ENCODE measurements at regions not wholly inside any gene's neighbourhood (a gene's known extent, or its start where the extent isn't known, plus 50 kb on each side); places are given as distances from the start of the nearest gene placed in this dataset.

DNA sequence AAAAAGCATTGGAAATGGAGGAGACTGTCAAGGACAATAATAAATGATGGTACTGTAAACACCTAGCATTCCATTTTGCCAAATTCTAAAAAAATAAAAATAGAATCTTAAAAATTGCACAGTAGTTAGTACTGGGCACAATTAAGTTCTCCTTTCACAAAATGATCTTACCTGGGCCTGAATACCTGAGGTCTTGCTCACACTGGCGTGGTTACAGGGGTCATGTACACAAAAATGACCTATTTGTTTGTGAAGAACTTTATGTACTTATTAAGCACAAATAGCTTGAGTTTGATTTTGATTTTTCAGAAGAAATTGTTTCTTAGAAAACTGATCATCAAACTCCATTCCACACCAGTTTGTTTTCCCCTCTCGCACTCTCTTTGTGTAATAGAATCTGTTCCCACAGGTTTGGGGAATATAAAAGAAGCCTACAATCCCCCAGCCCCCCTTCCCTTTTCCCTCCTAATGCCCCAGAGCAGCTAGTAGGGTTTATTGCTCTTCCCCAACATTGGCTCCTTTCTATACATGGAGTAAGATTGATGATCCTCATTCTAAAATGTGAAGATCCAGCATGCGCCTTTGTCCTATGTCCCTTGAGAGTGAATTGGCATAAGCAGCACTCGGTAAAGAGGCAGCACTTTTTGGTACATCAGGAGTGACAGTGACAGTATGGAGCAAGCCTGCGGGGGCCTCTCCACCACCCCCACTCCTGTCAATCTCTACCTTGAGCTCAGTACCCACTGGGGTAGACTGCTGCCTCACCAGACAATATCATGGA lies 204.3 kb downstream of the ASCL1 start:
- DNase-seq (ENCODE audit: extremely low read depth in 1 of 4, low spot score in 3 of 4): no peak
- Histone ChIP-seq H3K4me1 (replicated peaks in 1 of 2; ENCODE audit: control insufficient read depth in 2 of 2, insufficient read depth in 2 of 2, low read length in 2 of 2) (no peaks in the 10 kb centered on the region), H3K9me3 (replicated peaks; ENCODE audit: control insufficient read depth, insufficient read depth, low read depth, low read length) (no peaks in the 10 kb centered on the region), H3K9me1 (ENCODE audit: control insufficient read depth, insufficient read depth, low read length) (no peaks in the 10 kb centered on the region), H4K20me1 (replicated peaks; ENCODE audit: control insufficient read depth, insufficient read depth, low read length) (no peaks in the 10 kb centered on the region), H3K4me3 (no peak overlapping the region), H2AFZ (ENCODE audit: low read depth, low read length) (no peak overlapping the region), H3K79me2 (ENCODE audit: control insufficient read depth, insufficient read depth, low read length) (no peaks in the 10 kb centered on the region), H3K36me3 (ENCODE audit: control insufficient read depth, insufficient read depth, low read length) (no peaks in the 10 kb centered on the region), H3K4me2 (ENCODE audit: insufficient read depth, low read length) (no peak overlapping the region), H3K9ac (ENCODE audit: insufficient read depth in 1 of 2, low read depth in 2 of 2, low read length in 2 of 2) (no peak overlapping the region), H3K27ac (ENCODE audit: extremely low read depth, low read depth, low read length) (no peak overlapping the region), H3K27me3 (ENCODE audit: control insufficient read depth in 2 of 2, insufficient read depth in 2 of 2, low read length in 2 of 2) (no peaks in the 10 kb centered on the region)
- WGBS (ENCODE audit: insufficient coverage, low coverage, missing lambda C conversion rate): 3% methylated on average over 5 of the region's 5 CpGs
- ChIA-PET POLR2A (no interaction called here), CTCF (ENCODE audit: low intra/inter-chr PET ratio) (no interaction called here)
- no TSS peak for BruUV-seq (replicated peaks)
- no peak for FAIRE-seq
- TF ChIP-seq, protein P1, sequence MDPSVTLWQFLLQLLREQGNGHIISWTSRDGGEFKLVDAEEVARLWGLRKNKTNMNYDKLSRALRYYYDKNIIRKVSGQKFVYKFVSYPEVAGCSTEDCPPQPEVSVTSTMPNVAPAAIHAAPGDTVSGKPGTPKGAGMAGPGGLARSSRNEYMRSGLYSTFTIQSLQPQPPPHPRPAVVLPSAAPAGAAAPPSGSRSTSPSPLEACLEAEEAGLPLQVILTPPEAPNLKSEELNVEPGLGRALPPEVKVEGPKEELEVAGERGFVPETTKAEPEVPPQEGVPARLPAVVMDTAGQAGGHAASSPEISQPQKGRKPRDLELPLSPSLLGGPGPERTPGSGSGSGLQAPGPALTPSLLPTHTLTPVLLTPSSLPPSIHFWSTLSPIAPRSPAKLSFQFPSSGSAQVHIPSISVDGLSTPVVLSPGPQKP (CRISPR knock-in tag; IDR thresholded peaks at IDR 0.05): no peak
- no peak for TF ChIP-seq RBBP5 (IDR thresholded peaks at IDR 0.05; ENCODE audit: borderline replicate concordance, insufficient read depth, low read length, poor library complexity, severe bottlenecking)
- TF ChIP-seq CBFA2T3 (IDR thresholded peaks at IDR 0.05): no peak
- no peak for TF ChIP-seq ZNF586 (CRISPR knock-in tag; conservative IDR thresholded peaks at IDR 0.05)
- in situ Hi-C loops (cut with MboI) (no loop called here), intact Hi-C loops (cut with micrococcal nuclease) (no loop called here)
- no peak for ATAC-seq

GRCh38 chr12:103166949-103167348 lies 209.5 kb downstream of the ASCL1 start:
- Histone ChIP-seq H3K79me2 (ENCODE audit: control insufficient read depth, insufficient read depth, low read length) (no peaks in the 10 kb centered on the region), H3K36me3 (ENCODE audit: control insufficient read depth, insufficient read depth, low read length) (no peaks in the 10 kb centered on the region), H3K4me1 (replicated peaks in 1 of 2; ENCODE audit: control insufficient read depth in 2 of 2, insufficient read depth in 2 of 2, low read length in 2 of 2) (no peaks in the 10 kb centered on the region), H3K27ac (ENCODE audit: extremely low read depth, low read depth, low read length) (no peak overlapping the region), H2AFZ (ENCODE audit: low read depth, low read length) (no peak overlapping the region), H3K4me3 (no peak overlapping the region), H3K27me3 (ENCODE audit: control insufficient read depth in 2 of 2, insufficient read depth in 2 of 2, low read length in 2 of 2) (no peaks in the 10 kb centered on the region), H3K9me1 (ENCODE audit: control insufficient read depth, insufficient read depth, low read length) (no peaks in the 10 kb centered on the region), H3K9me3 (replicated peaks; ENCODE audit: control insufficient read depth, insufficient read depth, low read depth, low read length) (no peaks in the 10 kb centered on the region), H4K20me1 (replicated peaks; ENCODE audit: control insufficient read depth, insufficient read depth, low read length) (no peaks in the 10 kb centered on the region), H3K4me2 (ENCODE audit: insufficient read depth, low read length) (no peak overlapping the region), H3K9ac (ENCODE audit: insufficient read depth in 1 of 2, low read depth in 2 of 2, low read length in 2 of 2) (no peak overlapping the region)
- POLR2A ChIA-PET: no interaction called here
- TF ChIP-seq CEBPG (CRISPR knock-in tag; IDR thresholded peaks at IDR 0.05): no peak
- peak in 1 of 2 experiments; percentile 92; a peak in 3 of 4 replicates for TF ChIP-seq CEBPG (tag; conservative IDR thresholded peaks at IDR 0.05 in 1 of 2, IDR thresholded peaks at IDR 0.05 in 1 of 2)
- TF ChIP-seq CEBPB (tag; IDR thresholded peaks at IDR 0.05): peak; percentile 82
- TF ChIP-seq, protein P2, sequence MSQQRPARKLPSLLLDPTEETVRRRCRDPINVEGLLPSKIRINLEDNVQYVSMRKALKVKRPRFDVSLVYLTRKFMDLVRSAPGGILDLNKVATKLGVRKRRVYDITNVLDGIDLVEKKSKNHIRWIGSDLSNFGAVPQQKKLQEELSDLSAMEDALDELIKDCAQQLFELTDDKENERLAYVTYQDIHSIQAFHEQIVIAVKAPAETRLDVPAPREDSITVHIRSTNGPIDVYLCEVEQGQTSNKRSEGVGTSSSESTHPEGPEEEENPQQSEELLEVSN (IDR thresholded peaks at IDR 0.05; ENCODE audit: borderline replicate concordance in 1 of 2, extremely low read depth in 1 of 2, insufficient read depth in 1 of 2, insufficient read length in 1 of 2, low read depth in 1 of 2, low read length in 1 of 2, poor library complexity in 1 of 2, severe bottlenecking in 1 of 2): no peak
- ATAC-seq (no peak), DNase-seq (ENCODE audit: extremely low read depth in 1 of 4, low spot score in 3 of 4) (no peak), FAIRE-seq (no peak)
- CTCF ChIA-PET (ENCODE audit: low intra/inter-chr PET ratio): no interaction called here
- BruUV-seq (replicated peaks): no TSS peak
- intact Hi-C loops (cut with micrococcal nuclease): no loop called here
- in situ Hi-C loops (cut with MboI): no loop called here
- 4% methylated on average over 3 of the region's 3 CpGs for WGBS (ENCODE audit: insufficient coverage, low coverage, missing lambda C conversion rate)
